Activated CD4-positive, alpha-beta T cell treated with anti-CD3 and anti-CD28 coated beads for 24 hours (primary cell): ENCODE measurements at regions not wholly inside any gene's neighbourhood (a gene's known extent, or its start where the extent isn't known, plus 50 kb on each side); places are given as distances from the start of the nearest gene placed in this dataset.
"Not testable (repeated sequence)": the region's sequence is repeated elsewhere in the genome, so short reads cannot be mapped to it uniquely, and the experiment has no call there.

Experiments used
- DNase-seq, 2 donors: peaks; one replicate each; pipeline ENCODE4 v3.0.0-alpha.2; 2020; ENCODE audit warnings: low read depth in 2 of 2

- DNase-seq, result no peak
These were observed 906.8 kb upstream of the NDST4 start for GRCh38 chr4:116020141-116020722.

GRCh38 chr4:116018831-116019230 lies 905.4 kb upstream of the NDST4 start:
- no peak for DNase-seq

GRCh38 chr4:116016201-116016600 lies 902.8 kb upstream of the NDST4 start:
- DNase-seq, result no peak

- DNase-seq, result no peak
These were observed 902.1 kb upstream of the NDST4 start for GRCh38 chr4:116015549-116015948.

GRCh38 chr4:116015062-116015461 lies 901.6 kb upstream of the NDST4 start:
- DNase-seq, result no peak

GRCh38 chr4:116010923-116011322 lies 897.5 kb upstream of the NDST4 start:
- DNase-seq, result no peak

- DNase-seq, result no peak
These were observed 892.3 kb upstream of the NDST4 start for GRCh38 chr4:116005806-116006088.

- DNase-seq, result no peak
These were observed 891.8 kb upstream of the NDST4 start for GRCh38 chr4:116005037-116005805.

GRCh38 chr4:116001291-116001690 lies 887.9 kb upstream of the NDST4 start:
- no peak for DNase-seq

GRCh38 chr4:115986573-115986972 lies 873.2 kb upstream of the NDST4 start:
- DNase-seq, result no peak

GRCh38 chr4:115975421-115976001 lies 862.1 kb upstream of the NDST4 start:
- not testable (repeated sequence) for DNase-seq

- DNase-seq, result no peak
These were observed 860.3 kb upstream of the NDST4 start for GRCh38 chr4:115973768-115974167.

GRCh38 chr4:115972967-115973366 lies 859.5 kb upstream of the NDST4 start:
- DNase-seq, result no peak

- DNase-seq, result no peak
These were observed 857.4 kb upstream of the NDST4 start for GRCh38 chr4:115970859-115971258.

GRCh38 chr4:115969756-115970155 lies 856.3 kb upstream of the NDST4 start:
- no peak for DNase-seq

- no peak for DNase-seq
These were observed 852.2 kb upstream of the NDST4 start for GRCh38 chr4:115965588-115965987.

- not testable (repeated sequence) for DNase-seq
These were observed 842.8 kb upstream of the NDST4 start for GRCh38 chr4:115956054-115956796.

- DNase-seq, result no peak
These were observed 837.4 kb upstream of the NDST4 start for GRCh38 chr4:115950806-115951205.

- DNase-seq, result not testable (repeated sequence)
These were observed 836.7 kb upstream of the NDST4 start for GRCh38 chr4:115949974-115950743.

- DNase-seq, result no peak
These were observed 831.6 kb upstream of the NDST4 start for GRCh38 chr4:115945026-115945425.

GRCh38 chr4:115944146-115944905 lies 830.9 kb upstream of the NDST4 start:
- DNase-seq, result no peak
